ENCODE measurements at regions not wholly inside any gene's neighbourhood (a gene's known extent, or its start where the extent isn't known, plus 50 kb on each side); places are given as distances from the start of the nearest gene placed in this dataset.
"Not testable (repeated sequence)": the region's sequence is repeated elsewhere in the genome, so short reads cannot be mapped to it uniquely, and the experiment has no call there.

DNA sequence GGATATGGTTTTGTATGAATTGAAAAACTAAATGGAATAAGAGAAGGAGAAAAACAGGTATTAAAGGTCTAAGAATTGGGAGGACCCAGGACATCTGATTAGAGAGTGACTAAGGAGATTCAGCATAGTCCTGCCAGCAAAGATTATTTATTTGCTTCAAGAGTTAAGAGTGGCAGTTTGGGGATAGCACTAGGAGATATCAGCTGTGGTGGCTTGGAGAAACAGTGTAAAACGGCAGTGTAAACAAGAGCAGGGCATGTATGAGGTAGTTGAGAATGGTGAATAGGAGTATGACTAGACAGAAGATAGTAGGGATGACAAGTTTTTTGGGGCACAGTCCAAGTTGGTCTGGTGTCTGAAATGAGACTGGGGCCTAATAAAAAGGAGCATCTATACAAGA, 730.3 kb downstream of the TRHDE start:
- not testable (repeated sequence) for TF ChIP-seq CTCF (IDR thresholded peaks at IDR 0.05 in 8 of 11, conservative IDR thresholded peaks at IDR 0.05 in 3 of 11); POLR2A (IDR thresholded peaks at IDR 0.05)

All from spleen (tissue), 7 donors.